K562 (cell line): ENCODE measurements at regions not wholly inside any gene's neighbourhood (a gene's known extent, or its start where the extent isn't known, plus 50 kb on each side); places are given as distances from the start of the nearest gene placed in this dataset.

Experiments used
- ATAC-seq: fragments of 200-7000 bp; cut with Tn5 transposase; 3 replicates; pipeline ENCODE4 v1.9.1; 2020; ENCODE audit warnings: moderate library complexity
- BruUV-seq: library from RNA; stranded (reverse); fragments of 400-500 nt; replicated peaks from 2 replicates; lab custom pipeline; 2021; lab: Mats Ljungman, UMichigan
- CTCF ChIA-PET: fragments of 300-600 bp; formaldehyde crosslinking; extraction: SDS; loops from one replicate; lab custom pipeline; 2021; ENCODE audit warnings: low intra/inter-chr PET ratio; lab: Yijun Ruan, JAX
- POLR2A ChIA-PET: fragments of 300-600, 350-650 bp; sonication (Branson Sonifier 250); formaldehyde crosslinking; extraction: SDS; loops from one replicate; lab custom pipeline; 2021; ENCODE audit warnings: antibody characterized with exemption, inconsistent platforms; lab: Yijun Ruan, JAX
- DNase-seq, 4 experiments: peaks; one replicate each; pipeline versions ENCODE4 v3.0.0 to v3.0.0-alpha.2; 2011 to 2018; ENCODE audit warnings: low spot score in 3 of 4, mixed read lengths in 3 of 4; ENCODE audit errors: extremely low read depth in 1 of 4
- FAIRE-seq: peaks from 2 replicates; lab custom pipeline; 2011; peaks lifted over from hg19 to GRCh38; lab: Jason Lieb, UNC
- H2AFZ ChIP-seq: 2 replicates; pipeline ENCODE4 v1.6.0; 2011; ENCODE audit warnings: low read depth, low read length, control low read depth, inconsistent platforms
- H3K27ac ChIP-seq: fragments of 200-600 bp; 3 replicates; pipeline ENCODE4 v1.8.0; 2011; ENCODE audit warnings: low read depth, mild to moderate bottlenecking, control low read depth, inconsistent platforms, low read length, moderate library complexity, mixed read lengths; ENCODE audit errors: extremely low read depth
- H3K27me3 ChIP-seq, 2 experiments: fragments of 300-600 bp in 1 of 2; 2 replicates in 1 of 2; 3 replicates in 1 of 2; pipeline versions ENCODE4 v1.6.0 to v1.8.0; 2011; ENCODE audit warnings: inconsistent platforms in 2 of 2, low read length in 2 of 2, mild to moderate bottlenecking in 1 of 2, mixed read lengths in 1 of 2, moderate library complexity in 1 of 2; ENCODE audit not compliant: control insufficient read depth in 2 of 2, insufficient read depth in 2 of 2
- H3K36me3 ChIP-seq: fragments of 300-600 bp; 3 replicates; pipeline ENCODE4 v1.8.0; 2011; ENCODE audit warnings: mild to moderate bottlenecking, low read length, inconsistent platforms; ENCODE audit not compliant: control insufficient read depth, insufficient read depth
- H3K4me1 ChIP-seq, 2 experiments: fragments of 200-600 bp in 1 of 2; replicated peaks in 1 of 2; 2 replicates in 1 of 2; 3 replicates in 1 of 2; pipeline versions ENCODE4 v1.5.1 to v1.8.0; 2011; ENCODE audit warnings: inconsistent platforms in 2 of 2, low read length in 2 of 2, mild to moderate bottlenecking in 1 of 2, mixed read lengths in 1 of 2, moderate library complexity in 1 of 2; ENCODE audit not compliant: control insufficient read depth in 2 of 2, insufficient read depth in 2 of 2
- H3K4me2 ChIP-seq: 2 replicates; pipeline ENCODE4 v1.6.1; 2011; ENCODE audit warnings: low read length, control low read depth, inconsistent platforms, mixed read lengths; ENCODE audit not compliant: insufficient read depth
- H3K4me3 ChIP-seq: fragments of 200-600 bp; sonication (generic), shearing (Covaris generic); 2 replicates; pipeline ENCODE4 v1.5.1; 2016; ENCODE audit warnings: control low read depth, inconsistent platforms
- H3K79me2 ChIP-seq: fragments of 200-600 bp; 3 replicates; pipeline ENCODE4 v1.8.0; 2011; ENCODE audit warnings: low read length, inconsistent platforms; ENCODE audit not compliant: control insufficient read depth, insufficient read depth
- H3K9ac ChIP-seq, 2 experiments: 2 replicates each; pipeline versions ENCODE4 v1.6.0 to v1.6.1; 2011; ENCODE audit warnings: low read depth in 2 of 2, low read length in 2 of 2, control low read depth in 1 of 2, inconsistent platforms in 1 of 2, mild to moderate bottlenecking in 1 of 2, mixed read lengths in 1 of 2; ENCODE audit not compliant: insufficient read depth in 1 of 2
- H3K9me1 ChIP-seq: one replicate; pipeline ENCODE4 v1.6.0; 2011; ENCODE audit warnings: inconsistent platforms, mild to moderate bottlenecking, low read length, moderate library complexity; ENCODE audit not compliant: control insufficient read depth, insufficient read depth
- H3K9me3 ChIP-seq: replicated peaks from 2 replicates; pipeline ENCODE4 v1.5.1; 2011; ENCODE audit warnings: low read depth, low read length, inconsistent platforms; ENCODE audit not compliant: control insufficient read depth, insufficient read depth
- H4K20me1 ChIP-seq: replicated peaks from 2 replicates; pipeline ENCODE4 v1.6.1; 2011; ENCODE audit warnings: low read length, inconsistent platforms, mixed read lengths; ENCODE audit not compliant: control insufficient read depth, insufficient read depth
- HLTF ChIP-seq: fragments of 450-650 bp; IDR thresholded peaks from 2 replicates; pipeline ENCODE4 v1.6.1; 2016
- RAD21 ChIP-seq, 2 experiments: fragments of 250-450 bp in 1 of 2; fragments of 450-650 bp in 1 of 2; sonication (Bioruptor Pico) in 1 of 2; formaldehyde crosslinking in 1 of 2; IDR thresholded peaks in 1 of 2; conservative IDR thresholded peaks in 1 of 2; 2 replicates each; pipeline versions ENCODE4 v1.4.0 to v1.8.0; 2020 to 2022; ENCODE audit warnings: mild to moderate bottlenecking in 2 of 2, moderate library complexity in 1 of 2
- SPI1 ChIP-seq: IDR thresholded peaks from 2 replicates; pipeline ENCODE4 v1.6.1; 2011; ENCODE audit warnings: low read depth, low read length, control low read depth, borderline replicate concordance
- WGBS: fragments of 100-300 bp; shearing (Covaris generic); methylation state at CpG from one replicate; pipeline ENCODE4 v1.1.6; 2016; ENCODE audit warnings: low coverage, mixed read lengths; ENCODE audit not compliant: insufficient coverage; ENCODE audit errors: missing lambda C conversion rate; 5-methylcytosine and 5-hydroxymethylcytosine counted together
- in situ Hi-C: fragments of 300-500 bp; cut with MboI; formaldehyde crosslinking; loops from 4 replicates; pipeline ENCODE4 v1.15.0; 2018; ENCODE audit warnings: inconsistent platforms, mixed read lengths
- intact Hi-C: fragments of 100-400 bp; cut with micrococcal nuclease; formaldehyde crosslinking; loops from 2 replicates; pipeline ENCODE4 v1.14.2; 2022
- TF ChIP-seq, protein P1 (sequence below): fragments of 150-350 bp; IDR thresholded peaks from 2 replicates; pipeline ENCODE4 v1.6.1; 2014; ENCODE audit warnings: low read depth, mild to moderate bottlenecking, low read length, borderline replicate concordance
- TF ChIP-seq, protein P2 (sequence below), 3 experiments: IDR thresholded peaks in 2 of 3; conservative IDR thresholded peaks in 1 of 3; 2 replicates each; pipeline ENCODE4 v1.5.1; 2011 to 2012; ENCODE audit warnings: low read length in 3 of 3, mild to moderate bottlenecking in 3 of 3, control low read depth in 2 of 3, improper control_type of control experiment in 1 of 3, inconsistent platforms in 1 of 3, low read depth in 1 of 3, mixed read lengths in 1 of 3, moderate library complexity in 1 of 3; ENCODE audit not compliant: insufficient read depth in 2 of 3

DNA sequence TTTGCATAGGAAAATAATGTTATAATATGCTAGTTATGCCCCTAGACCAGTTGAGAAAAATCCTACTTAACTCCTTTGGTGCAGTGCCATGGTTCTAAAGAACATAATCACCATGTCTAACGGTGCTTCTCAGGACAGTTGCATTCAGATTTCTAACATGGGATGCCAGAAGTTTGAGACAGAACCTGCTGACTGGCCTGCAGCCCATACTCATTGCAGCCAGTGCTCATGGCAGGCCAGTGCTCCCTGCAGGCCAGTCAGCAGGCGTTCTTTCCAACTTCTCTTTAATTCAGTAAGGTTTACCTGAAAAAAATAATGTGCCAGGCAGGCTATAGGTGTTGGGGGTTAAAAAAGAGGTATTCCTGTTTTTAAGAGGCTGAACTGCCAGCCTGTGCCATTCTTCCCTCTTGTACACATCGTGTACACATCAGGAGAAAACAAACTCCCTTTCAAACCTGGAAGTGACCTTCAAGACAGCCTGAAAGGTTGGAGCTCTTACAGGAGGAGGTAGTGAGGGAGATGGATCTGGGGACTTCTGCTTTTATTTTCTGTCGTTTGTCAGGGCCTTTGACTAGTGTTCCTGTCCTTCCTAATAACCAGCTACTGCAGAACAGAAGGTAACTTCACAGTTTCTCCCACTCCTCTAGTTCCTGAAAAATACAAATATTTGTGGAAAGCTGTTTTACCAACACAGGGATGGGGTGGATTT is 146.0 kb upstream of the MAGI3 start:
- ChIA-PET CTCF (no interaction called here), POLR2A (no interaction called here)
- in situ Hi-C loops, result no loop called here
- peaks cover 0 to 1% of the 10 kb centered on the region in 2 experiments; a peak in 3 of 5 replicates for H3K4me1 ChIP-seq
- no peak overlapping the region for H3K27ac ChIP-seq
- no peak overlapping the region for H3K4me3 ChIP-seq
- no peaks in the 10 kb centered on the region for H3K9me1 ChIP-seq
- BruUV-seq, result no TSS peak
- FAIRE-seq (no peak), ATAC-seq (peak; percentile 43; the same call in 2 of the 3 replicates), DNase-seq (no peak)
- no peaks in the 10 kb centered on the region; a peak in 1 of 5 replicates for H3K27me3 ChIP-seq
- intact Hi-C loops, result loop anchor here (5.0 kb wide), 1 partner anchor 102 kb away; no protein-coding TSS in a partner anchor
- WGBS, result 7% methylated on average over 4 of the region's 4 CpGs
- no peak overlapping the region for H3K9ac ChIP-seq
- no peaks in the 10 kb centered on the region for H3K36me3 ChIP-seq
- H3K79me2 ChIP-seq, result no peaks in the 10 kb centered on the region
- H3K9me3 ChIP-seq, result no peaks in the 10 kb centered on the region
- H4K20me1 ChIP-seq, result no peaks in the 10 kb centered on the region
- no peak overlapping the region for H3K4me2 ChIP-seq
- H2AFZ ChIP-seq, result no peak overlapping the region
- peak in 1 of 2 experiments; percentile 34; a peak in 2 of 4 replicates for TF ChIP-seq RAD21 (CRISPR knock-in tag; conservative IDR thresholded peaks at IDR 0.05 in 1 of 2, IDR thresholded peaks at IDR 0.05 in 1 of 2)
- TF ChIP-seq SPI1, result peak; percentile 62
- TF ChIP-seq, protein P1, sequence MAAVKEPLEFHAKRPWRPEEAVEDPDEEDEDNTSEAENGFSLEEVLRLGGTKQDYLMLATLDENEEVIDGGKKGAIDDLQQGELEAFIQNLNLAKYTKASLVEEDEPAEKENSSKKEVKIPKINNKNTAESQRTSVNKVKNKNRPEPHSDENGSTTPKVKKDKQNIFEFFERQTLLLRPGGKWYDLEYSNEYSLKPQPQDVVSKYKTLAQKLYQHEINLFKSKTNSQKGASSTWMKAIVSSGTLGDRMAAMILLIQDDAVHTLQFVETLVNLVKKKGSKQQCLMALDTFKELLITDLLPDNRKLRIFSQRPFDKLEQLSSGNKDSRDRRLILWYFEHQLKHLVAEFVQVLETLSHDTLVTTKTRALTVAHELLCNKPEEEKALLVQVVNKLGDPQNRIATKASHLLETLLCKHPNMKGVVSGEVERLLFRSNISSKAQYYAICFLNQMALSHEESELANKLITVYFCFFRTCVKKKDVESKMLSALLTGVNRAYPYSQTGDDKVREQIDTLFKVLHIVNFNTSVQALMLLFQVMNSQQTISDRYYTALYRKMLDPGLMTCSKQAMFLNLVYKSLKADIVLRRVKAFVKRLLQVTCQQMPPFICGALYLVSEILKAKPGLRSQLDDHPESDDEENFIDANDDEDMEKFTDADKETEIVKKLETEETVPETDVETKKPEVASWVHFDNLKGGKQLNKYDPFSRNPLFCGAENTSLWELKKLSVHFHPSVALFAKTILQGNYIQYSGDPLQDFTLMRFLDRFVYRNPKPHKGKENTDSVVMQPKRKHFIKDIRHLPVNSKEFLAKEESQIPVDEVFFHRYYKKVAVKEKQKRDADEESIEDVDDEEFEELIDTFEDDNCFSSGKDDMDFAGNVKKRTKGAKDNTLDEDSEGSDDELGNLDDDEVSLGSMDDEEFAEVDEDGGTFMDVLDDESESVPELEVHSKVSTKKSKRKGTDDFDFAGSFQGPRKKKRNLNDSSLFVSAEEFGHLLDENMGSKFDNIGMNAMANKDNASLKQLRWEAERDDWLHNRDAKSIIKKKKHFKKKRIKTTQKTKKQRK, result no peak
- TF ChIP-seq, protein P2, sequence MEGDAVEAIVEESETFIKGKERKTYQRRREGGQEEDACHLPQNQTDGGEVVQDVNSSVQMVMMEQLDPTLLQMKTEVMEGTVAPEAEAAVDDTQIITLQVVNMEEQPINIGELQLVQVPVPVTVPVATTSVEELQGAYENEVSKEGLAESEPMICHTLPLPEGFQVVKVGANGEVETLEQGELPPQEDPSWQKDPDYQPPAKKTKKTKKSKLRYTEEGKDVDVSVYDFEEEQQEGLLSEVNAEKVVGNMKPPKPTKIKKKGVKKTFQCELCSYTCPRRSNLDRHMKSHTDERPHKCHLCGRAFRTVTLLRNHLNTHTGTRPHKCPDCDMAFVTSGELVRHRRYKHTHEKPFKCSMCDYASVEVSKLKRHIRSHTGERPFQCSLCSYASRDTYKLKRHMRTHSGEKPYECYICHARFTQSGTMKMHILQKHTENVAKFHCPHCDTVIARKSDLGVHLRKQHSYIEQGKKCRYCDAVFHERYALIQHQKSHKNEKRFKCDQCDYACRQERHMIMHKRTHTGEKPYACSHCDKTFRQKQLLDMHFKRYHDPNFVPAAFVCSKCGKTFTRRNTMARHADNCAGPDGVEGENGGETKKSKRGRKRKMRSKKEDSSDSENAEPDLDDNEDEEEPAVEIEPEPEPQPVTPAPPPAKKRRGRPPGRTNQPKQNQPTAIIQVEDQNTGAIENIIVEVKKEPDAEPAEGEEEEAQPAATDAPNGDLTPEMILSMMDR (IDR thresholded peaks at IDR 0.05 in 2 of 3, conservative IDR thresholded peaks at IDR 0.05 in 1 of 3; ENCODE audit: insufficient read depth in 2 of 3, low read depth in 1 of 3, low read length in 3 of 3), result 0 out of 6 replicates have a peak, but pooled peaks of 2 of the 3 experiments have one; percentile 7 to 17
- no peak for TF ChIP-seq HLTF
